Karpas-422 (cell line): ENCODE measurements at regions not wholly inside any gene's neighbourhood (a gene's known extent, or its start where the extent isn't known, plus 50 kb on each side); places are given as distances from the start of the nearest gene placed in this dataset.

Source experiments
- DNase-seq: peaks from one replicate; pipeline ENCODE4 v3.0.0-alpha.2; 2015
- H2AFZ ChIP-seq: fragments of 200-600 bp; sonication (generic); 2 replicates; pipeline ENCODE4 v1.6.1; 2014; ENCODE audit warnings: antibody characterized with exemption, low read length, mixed read lengths
- H3K27ac ChIP-seq: fragments of 200-600 bp; sonication (generic); 2 replicates; pipeline ENCODE4 v1.5.1; 2014; ENCODE audit warnings: mild to moderate bottlenecking, low read length, moderate library complexity
- H3K27me3 ChIP-seq: fragments of 200-600 bp; sonication (generic); 2 replicates; pipeline ENCODE4 v1.6.1; 2014; ENCODE audit warnings: low read length, mixed read lengths
- H3K36me3 ChIP-seq: fragments of 200-600 bp; sonication (generic); 2 replicates; pipeline ENCODE4 v1.6.1; 2014; ENCODE audit warnings: low read length, mixed read lengths; ENCODE audit not compliant: insufficient read depth
- H3K4me1 ChIP-seq: fragments of 200-600 bp; sonication (generic); 2 replicates; pipeline ENCODE4 v1.6.1; 2014; ENCODE audit warnings: mild to moderate bottlenecking, low read length, mixed read lengths
- H3K4me2 ChIP-seq: fragments of 200-600 bp; sonication (generic); 2 replicates; pipeline ENCODE4 v1.6.1; 2014; ENCODE audit warnings: low read length, low read depth, mild to moderate bottlenecking; ENCODE audit not compliant: poor library complexity, severe bottlenecking
- H3K4me3 ChIP-seq: fragments of 200-600 bp; sonication (generic); 2 replicates; pipeline ENCODE4 v1.5.1; 2014; ENCODE audit warnings: mild to moderate bottlenecking, antibody characterized with exemption, low read length, mixed read lengths
- H3K79me2 ChIP-seq: fragments of 200-600 bp; sonication (generic); 2 replicates; pipeline ENCODE4 v1.6.1; 2014; ENCODE audit warnings: mild to moderate bottlenecking, low read length, mixed read lengths
- H3K9ac ChIP-seq: fragments of 200-600 bp; sonication (generic); 2 replicates; pipeline ENCODE4 v1.6.0; 2014; ENCODE audit warnings: low read length
- H3K9me2 ChIP-seq: fragments of 200-600 bp; sonication (generic), shearing (Covaris generic); replicated peaks from 2 replicates; pipeline ENCODE4 v1.6.0; 2014; ENCODE audit warnings: mild to moderate bottlenecking, low read length, moderate library complexity; ENCODE audit not compliant: insufficient read depth
- H3K9me3 ChIP-seq: fragments of 300-700, 200-600 bp; sonication (generic); 2 replicates; pipeline ENCODE4 v1.6.1; 2014; ENCODE audit warnings: low read length, mixed read lengths
- H4K20me1 ChIP-seq: fragments of 200-600 bp; sonication (generic); 2 replicates; pipeline ENCODE4 v1.6.1; 2014; ENCODE audit warnings: mild to moderate bottlenecking, antibody characterized with exemption, low read length, low read depth; ENCODE audit not compliant: insufficient read depth

- Histone ChIP-seq H3K4me2 (no peak overlapping the region), H4K20me1 (no peaks in the 10 kb centered on the region), H3K79me2 (no peaks in the 10 kb centered on the region), H3K36me3 (no peaks in the 10 kb centered on the region), H3K9me2 (no peaks in the 10 kb centered on the region), H3K9me3 (peaks cover 21% of the 10 kb centered on the region), H3K4me3 (no peak overlapping the region), H2AFZ (no peak overlapping the region), H3K4me1 (no peaks in the 10 kb centered on the region), H3K27ac (no peak overlapping the region), H3K27me3 (no peaks in the 10 kb centered on the region), H3K9ac (no peak overlapping the region)
- DNase-seq = no peak
Measured at GRCh38 chr2:155696571-155696970, 636.0 kb downstream of the NR4A2 start.

GRCh38 chr2:155695505-155695904 lies 637.0 kb downstream of the NR4A2 start:
- no peaks in the 10 kb centered on the region for H3K27me3 ChIP-seq
- no peaks in the 10 kb centered on the region for H3K36me3 ChIP-seq
- H3K9me2 ChIP-seq = no peaks in the 10 kb centered on the region
- no peak overlapping the region for H3K9ac ChIP-seq
- peaks cover 22% of the 10 kb centered on the region for H3K9me3 ChIP-seq
- no peak overlapping the region for H3K4me3 ChIP-seq
- H4K20me1 ChIP-seq = no peaks in the 10 kb centered on the region
- H2AFZ ChIP-seq = no peak overlapping the region
- no peak overlapping the region for H3K4me2 ChIP-seq
- H3K79me2 ChIP-seq = no peaks in the 10 kb centered on the region
- H3K27ac ChIP-seq = no peak overlapping the region
- no peak for DNase-seq
- H3K4me1 ChIP-seq = no peaks in the 10 kb centered on the region

- Histone ChIP-seq H3K9me3 (peaks cover 24% of the 10 kb centered on the region), H3K9me2 (no peaks in the 10 kb centered on the region), H4K20me1 (no peaks in the 10 kb centered on the region), H2AFZ (no peak overlapping the region), H3K4me1 (no peaks in the 10 kb centered on the region), H3K36me3 (no peaks in the 10 kb centered on the region), H3K27ac (no peak overlapping the region), H3K4me2 (no peak overlapping the region), H3K27me3 (no peaks in the 10 kb centered on the region), H3K79me2 (no peaks in the 10 kb centered on the region), H3K9ac (no peak overlapping the region), H3K4me3 (no peak overlapping the region)
- DNase-seq = no peak
Measured at GRCh38 chr2:155692856-155693255, 639.7 kb downstream of the NR4A2 start.

GRCh38 chr2:155692106-155692505 lies 640.4 kb downstream of the NR4A2 start:
- no peaks in the 10 kb centered on the region for H3K79me2 ChIP-seq
- H3K4me1 ChIP-seq = no peaks in the 10 kb centered on the region
- H3K9ac ChIP-seq = no peak overlapping the region
- no peak overlapping the region for H3K4me2 ChIP-seq
- H3K9me2 ChIP-seq = no peaks in the 10 kb centered on the region
- no peak overlapping the region for H3K4me3 ChIP-seq
- H3K9me3 ChIP-seq = peaks cover 24% of the 10 kb centered on the region
- H3K27ac ChIP-seq = no peak overlapping the region
- no peaks in the 10 kb centered on the region for H3K27me3 ChIP-seq
- no peaks in the 10 kb centered on the region for H4K20me1 ChIP-seq
- no peak for DNase-seq
- no peaks in the 10 kb centered on the region for H3K36me3 ChIP-seq
- H2AFZ ChIP-seq = no peak overlapping the region

DNA sequence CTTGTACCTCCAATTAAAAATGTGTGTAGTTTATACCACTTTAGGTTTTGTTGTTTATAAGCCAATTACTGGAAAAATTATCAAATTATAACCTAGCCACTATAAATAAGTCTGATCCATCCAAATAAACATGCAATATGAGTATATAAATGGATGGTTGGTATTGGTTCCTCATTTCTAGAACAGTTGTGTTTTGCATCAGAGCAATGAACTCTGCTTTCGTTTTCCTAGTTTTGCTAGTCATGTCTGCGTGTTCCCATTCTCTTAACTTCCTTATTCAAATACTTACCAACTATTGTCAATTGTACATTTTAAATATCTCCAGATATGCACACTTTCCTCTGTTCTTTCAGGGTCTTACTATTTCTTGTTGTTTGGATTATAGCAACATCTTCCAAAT lies 641.7 kb downstream of the NR4A2 start:
- H3K27ac ChIP-seq = no peak overlapping the region
- H3K4me3 ChIP-seq = no peak overlapping the region
- peaks cover 24% of the 10 kb centered on the region for H3K9me3 ChIP-seq
- H3K9ac ChIP-seq = no peak overlapping the region
- H2AFZ ChIP-seq = no peak overlapping the region
- H3K79me2 ChIP-seq = no peaks in the 10 kb centered on the region
- H3K4me1 ChIP-seq = no peaks in the 10 kb centered on the region
- DNase-seq = no peak
- no peaks in the 10 kb centered on the region for H4K20me1 ChIP-seq
- no peaks in the 10 kb centered on the region for H3K27me3 ChIP-seq
- H3K9me2 ChIP-seq = no peaks in the 10 kb centered on the region
- H3K36me3 ChIP-seq = no peaks in the 10 kb centered on the region
- no peak overlapping the region for H3K4me2 ChIP-seq

DNA sequence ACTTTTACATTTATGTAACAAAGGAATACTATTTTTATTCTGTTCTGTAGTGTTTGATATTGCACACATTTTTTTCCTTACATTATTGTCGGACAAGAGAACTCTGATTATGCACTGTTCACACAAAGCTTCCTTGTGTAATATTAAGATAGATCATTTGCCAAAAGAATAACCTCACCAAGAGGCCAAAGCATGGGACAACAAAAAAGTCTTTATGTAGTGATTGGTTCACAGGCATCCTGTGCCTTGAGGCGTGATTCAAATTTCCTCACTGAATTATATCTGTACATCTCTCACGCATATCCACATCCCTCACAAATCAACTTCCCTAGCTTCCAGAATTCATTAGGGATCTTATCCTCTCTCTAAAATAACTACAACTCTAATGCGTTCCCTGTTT lies 642.7 kb downstream of the NR4A2 start:
- H3K4me3 ChIP-seq = no peak overlapping the region
- no peak overlapping the region for H3K9ac ChIP-seq
- no peak overlapping the region for H3K4me2 ChIP-seq
- no peaks in the 10 kb centered on the region for H3K9me2 ChIP-seq
- no peaks in the 10 kb centered on the region for H4K20me1 ChIP-seq
- no peaks in the 10 kb centered on the region for H3K36me3 ChIP-seq
- no peak for DNase-seq
- H3K4me1 ChIP-seq = no peaks in the 10 kb centered on the region
- H3K79me2 ChIP-seq = no peaks in the 10 kb centered on the region
- no peak overlapping the region for H3K27ac ChIP-seq
- no peak overlapping the region for H2AFZ ChIP-seq
- no peaks in the 10 kb centered on the region for H3K27me3 ChIP-seq
- H3K9me3 ChIP-seq = peaks cover 24% of the 10 kb centered on the region

DNA sequence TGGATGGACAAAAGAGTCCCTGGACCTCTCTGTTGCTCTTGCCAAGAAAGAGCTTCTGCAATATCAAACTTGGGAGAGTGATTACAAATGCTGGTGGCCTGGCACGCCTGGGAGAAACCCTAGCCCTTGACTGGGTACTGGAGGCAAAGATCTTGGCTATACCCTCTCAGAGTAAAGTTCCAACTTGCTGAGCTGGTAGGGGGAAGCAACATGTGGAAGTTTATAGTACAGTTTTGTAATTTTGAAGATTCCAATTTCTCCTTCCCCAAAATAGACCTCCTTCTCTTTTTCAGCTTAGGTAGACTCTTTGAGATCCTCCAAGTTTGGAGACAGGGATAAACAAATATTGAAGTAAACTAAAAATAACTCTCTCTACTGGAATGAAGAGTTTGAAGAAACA lies 645.3 kb downstream of the NR4A2 start:
- H3K9me2 ChIP-seq = no peaks in the 10 kb centered on the region
- H3K9me3 ChIP-seq = peaks cover 16% of the 10 kb centered on the region; the same call in 1 of the 2 replicates
- no peak overlapping the region for H3K9ac ChIP-seq
- H3K4me2 ChIP-seq = no peak overlapping the region
- DNase-seq = no peak
- no peaks in the 10 kb centered on the region for H3K79me2 ChIP-seq
- no peak overlapping the region for H3K27ac ChIP-seq
- H3K4me1 ChIP-seq = no peaks in the 10 kb centered on the region
- H3K4me3 ChIP-seq = no peak overlapping the region
- H4K20me1 ChIP-seq = no peaks in the 10 kb centered on the region
- no peak overlapping the region for H2AFZ ChIP-seq
- H3K27me3 ChIP-seq = no peaks in the 10 kb centered on the region
- no peaks in the 10 kb centered on the region for H3K36me3 ChIP-seq

GRCh38 chr2:155679647-155680046 lies 652.9 kb downstream of the NR4A2 start:
- Histone ChIP-seq H3K27me3 (no peaks in the 10 kb centered on the region), H4K20me1 (no peaks in the 10 kb centered on the region), H3K79me2 (no peaks in the 10 kb centered on the region), H3K4me2 (peak overlapping the region; percentile 15), H3K27ac (no peak overlapping the region), H3K4me1 (peaks cover 3% of the 10 kb centered on the region), H3K9me3 (peaks cover 8% of the 10 kb centered on the region; the same call in 1 of the 2 replicates), H3K36me3 (no peaks in the 10 kb centered on the region), H3K9ac (no peak overlapping the region), H3K9me2 (no peaks in the 10 kb centered on the region), H3K4me3 (no peak overlapping the region), H2AFZ (no peak overlapping the region)
- DNase-seq = no peak

- Histone ChIP-seq H3K4me2 (no peak overlapping the region), H3K4me1 (peaks cover 3% of the 10 kb centered on the region), H3K27ac (no peak overlapping the region), H3K79me2 (no peaks in the 10 kb centered on the region), H3K36me3 (no peaks in the 10 kb centered on the region), H2AFZ (no peak overlapping the region), H4K20me1 (no peaks in the 10 kb centered on the region), H3K4me3 (no peak overlapping the region), H3K27me3 (no peaks in the 10 kb centered on the region), H3K9ac (no peak overlapping the region), H3K9me3 (peaks cover 18% of the 10 kb centered on the region; the same call in 1 of the 2 replicates), H3K9me2 (no peaks in the 10 kb centered on the region)
- DNase-seq = no peak
Measured at GRCh38 chr2:155675920-155676319, 656.6 kb downstream of the NR4A2 start.
